GM18867 (cell line): ENCODE measurements at regions not wholly inside any gene's neighbourhood (a gene's known extent, or its start where the extent isn't known, plus 50 kb on each side); places are given as distances from the start of the nearest gene placed in this dataset.

Experiments
- ATAC-seq: cut with Tn5 transposase; IDR thresholded peaks from one replicate; pipeline ENCODE4 v1.9.1; 2021; ENCODE audit warnings: mild to moderate bottlenecking, moderate library complexity; ENCODE audit not compliant: unreplicated experiment

- no peak for ATAC-seq
Measured at GRCh38 chr12:115762936-115763335, 514.6 kb downstream of the MED13L start.

GRCh38 chr12:115761784-115762183 lies 515.7 kb downstream of the MED13L start:
- ATAC-seq, result no peak

- no peak for ATAC-seq
Measured at GRCh38 chr12:115760231-115760630, 517.3 kb downstream of the MED13L start.

- no peak for ATAC-seq
Measured at GRCh38 chr12:115758877-115759620, 518.4 kb downstream of the MED13L start.

DNA sequence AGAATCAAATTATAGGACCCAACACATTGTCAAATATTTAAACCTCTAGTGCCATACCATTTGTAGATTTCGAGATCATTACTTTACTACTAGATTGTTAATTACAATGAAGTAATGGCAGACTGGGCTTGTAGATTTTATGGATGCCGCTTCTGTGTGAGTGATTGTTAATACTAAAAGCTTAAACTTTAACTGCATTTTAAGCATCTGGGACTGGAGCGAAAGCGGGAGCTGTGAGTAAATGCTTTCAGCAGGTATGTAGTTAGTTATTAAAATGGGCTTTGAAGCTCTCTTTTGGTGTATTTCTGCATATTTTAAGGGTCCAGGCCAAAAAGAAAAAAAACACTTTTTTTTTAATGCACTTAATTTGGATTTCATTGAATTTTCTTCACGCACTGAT lies 519.3 kb downstream of the MED13L start:
- ATAC-seq, result no peak

- no peak for ATAC-seq
Measured at GRCh38 chr12:115756804-115757203, 520.7 kb downstream of the MED13L start.

DNA sequence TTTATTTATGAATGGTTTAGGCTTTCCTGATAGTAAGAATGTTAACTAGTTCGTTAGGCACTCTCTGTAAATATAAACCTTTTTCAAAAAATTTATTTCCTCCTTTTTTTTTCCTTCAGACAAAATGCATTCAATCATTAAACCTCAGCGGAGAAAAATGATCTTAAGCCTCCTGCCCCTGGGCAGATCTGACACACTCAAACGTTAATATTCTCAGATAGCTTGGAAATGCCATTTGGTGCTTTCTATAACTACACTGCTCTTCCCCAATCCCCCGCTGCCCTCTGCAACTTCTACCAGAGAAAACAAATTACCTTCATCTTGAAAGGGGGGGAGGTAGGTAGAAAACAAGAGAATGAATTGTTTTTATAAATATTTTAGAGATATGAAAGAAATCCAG lies 521.2 kb downstream of the MED13L start:
- ATAC-seq, result no peak

DNA sequence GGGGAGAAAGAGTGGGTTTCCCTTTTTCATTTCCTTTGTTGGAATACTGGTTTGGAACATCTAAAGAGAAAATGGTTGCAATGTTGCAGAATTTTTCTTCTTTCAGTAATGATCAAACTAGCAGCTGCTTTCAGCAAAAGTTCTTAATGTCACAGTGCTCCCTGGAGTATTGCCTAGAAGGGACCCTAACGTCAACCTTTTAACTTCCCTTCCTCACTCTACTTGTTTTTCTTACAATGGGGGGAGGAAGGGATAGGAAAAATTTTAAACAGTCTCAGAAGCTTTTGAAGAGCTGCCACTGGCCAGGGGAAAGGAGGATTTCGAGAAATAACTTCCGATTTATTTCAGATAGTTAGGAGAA lies 521.8 kb downstream of the MED13L start:
- ATAC-seq, result no peak

DNA sequence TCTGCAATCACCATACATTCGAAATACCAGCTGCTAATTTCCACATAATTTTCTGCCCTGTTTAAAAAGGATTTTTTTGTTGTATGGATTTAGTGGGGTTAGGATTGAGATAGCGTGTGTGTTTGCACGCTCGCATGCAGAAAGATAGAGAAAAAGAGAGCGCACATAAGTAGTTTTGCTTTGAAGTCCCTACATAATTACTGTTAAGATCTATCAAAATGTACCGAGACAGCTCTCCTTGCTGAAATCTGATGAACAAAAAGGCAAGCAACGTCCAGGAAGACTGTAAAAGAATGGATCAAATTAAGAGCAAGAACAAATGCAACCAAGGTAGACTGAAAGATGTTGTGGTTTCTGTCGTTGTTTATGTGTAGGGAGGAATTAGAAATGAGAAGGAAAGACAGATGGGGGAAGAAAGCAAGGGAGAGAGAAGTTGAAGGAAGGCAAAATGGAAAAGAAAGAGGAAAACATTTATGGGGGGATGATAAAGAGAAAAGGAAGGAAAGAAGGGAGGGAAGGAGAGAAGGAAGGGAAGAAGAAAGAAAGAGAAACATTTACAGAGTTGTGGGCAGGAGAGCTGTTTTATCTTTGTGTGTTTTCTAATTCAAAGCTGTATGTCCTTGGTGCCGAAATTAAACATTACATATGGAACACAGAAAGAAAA lies 522.3 kb downstream of the MED13L start:
- no peak for ATAC-seq

GRCh38 chr12:115752913-115753726 lies 524.4 kb downstream of the MED13L start:
- ATAC-seq, result no peak

- ATAC-seq, result no peak
Measured at GRCh38 chr12:115752156-115752555, 525.3 kb downstream of the MED13L start.

- ATAC-seq, result no peak
Measured at GRCh38 chr12:115750340-115750739, 527.2 kb downstream of the MED13L start.

DNA sequence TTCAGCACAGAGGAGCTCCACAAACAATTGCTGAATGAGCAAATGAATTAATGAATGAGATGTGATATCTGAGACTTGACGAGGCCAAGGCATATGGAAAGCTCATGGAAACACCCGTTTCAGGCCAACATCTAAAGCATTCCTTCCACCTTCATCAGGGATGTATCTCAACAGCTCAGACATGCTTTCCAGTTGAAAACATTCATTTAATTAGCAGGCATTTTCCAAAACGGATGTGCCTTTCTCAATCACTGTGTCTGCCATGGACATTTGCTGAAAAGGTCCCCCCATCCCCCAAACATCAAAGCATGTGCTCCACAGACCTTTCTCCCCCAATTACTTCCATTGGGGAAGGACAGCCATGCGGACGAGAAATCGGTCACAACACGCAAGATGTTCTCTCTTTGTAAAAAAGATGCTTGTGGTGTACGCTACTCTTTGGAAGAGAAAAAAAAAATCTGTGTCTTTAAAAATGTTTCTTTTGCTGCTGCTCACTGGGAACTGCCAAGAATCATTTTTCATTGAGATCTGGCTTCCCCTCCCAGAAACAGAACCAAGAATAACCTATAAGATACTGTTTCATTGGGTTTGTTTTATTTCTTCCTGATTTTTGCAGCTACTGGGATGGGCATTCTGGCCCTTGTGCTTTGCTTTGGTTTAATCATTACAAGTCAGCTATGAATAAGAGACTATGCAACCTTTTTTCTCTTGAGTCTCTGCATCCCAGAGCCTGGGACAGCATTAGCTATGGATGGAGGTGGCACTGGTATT lies 528.2 kb downstream of the MED13L start:
- ATAC-seq, result no peak

DNA sequence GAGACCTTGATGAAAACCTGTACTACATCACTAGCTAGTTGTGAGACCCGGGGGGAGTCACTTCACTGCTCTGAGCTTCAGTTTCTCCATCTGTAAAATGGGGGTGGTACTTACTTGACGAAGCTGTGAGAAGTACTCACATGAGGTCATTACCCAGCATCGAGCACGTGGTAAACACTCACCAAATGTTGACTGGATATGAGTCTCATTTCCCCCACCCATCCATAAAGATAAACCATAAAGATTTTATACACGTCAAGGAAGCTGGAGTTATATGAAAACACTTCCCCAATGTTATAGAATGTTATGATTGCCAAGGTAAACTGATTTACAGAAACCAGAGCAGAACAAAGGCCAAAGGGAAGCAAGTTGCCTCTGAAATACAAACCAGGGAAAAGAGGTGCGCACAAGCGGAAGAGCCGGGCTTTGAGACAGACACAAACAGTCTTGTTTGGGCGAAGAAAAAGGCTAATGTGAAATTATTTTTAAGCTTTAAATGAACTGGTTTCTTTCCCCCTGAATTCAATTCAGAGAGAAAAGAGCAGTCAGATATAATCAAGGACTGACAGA lies 536.8 kb downstream of the MED13L start:
- no peak for ATAC-seq

DNA sequence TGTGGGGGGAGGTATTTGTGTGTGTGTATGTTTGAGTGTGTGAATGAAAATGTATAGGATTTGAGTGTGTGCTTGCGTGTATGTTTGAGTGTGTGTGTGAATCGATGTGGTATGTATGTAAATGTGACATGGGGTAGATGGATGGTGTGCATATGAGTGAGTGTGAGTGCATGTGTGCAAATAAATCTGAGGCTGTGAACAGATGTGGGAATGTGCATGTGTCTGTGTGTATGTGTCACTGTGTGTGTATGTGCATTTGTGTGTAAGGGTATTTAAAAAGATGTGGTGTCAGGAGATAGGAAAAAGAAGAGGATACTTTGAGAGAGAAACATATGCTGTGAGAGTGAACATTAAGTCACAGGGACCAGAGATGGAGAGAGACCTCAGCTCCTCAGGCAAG lies 539.6 kb downstream of the MED13L start:
- ATAC-seq, result no peak

- no peak for ATAC-seq
Measured at GRCh38 chr12:115736360-115736759, 541.1 kb downstream of the MED13L start.

- no peak for ATAC-seq
Measured at GRCh38 chr12:115730975-115731541, 546.4 kb downstream of the MED13L start.

GRCh38 chr12:115726691-115727090 lies 550.8 kb downstream of the MED13L start:
- ATAC-seq, result no peak

- no peak for ATAC-seq
Measured at GRCh38 chr12:115722181-115722580, 555.3 kb downstream of the MED13L start.

- ATAC-seq, result no peak
Measured at GRCh38 chr12:115716551-115716950, 560.9 kb downstream of the MED13L start.
